ENCODE measurements at regions not wholly inside any gene's neighbourhood (a gene's known extent, or its start where the extent isn't known, plus 50 kb on each side); places are given as distances from the start of the nearest gene placed in this dataset.

GRCh38 chr11:34564406-34564805 is 50.8 kb upstream of the ELF5 start:
- no peak for DNase-seq
- in situ Hi-C loops (cut with MboI; ENCODE audit: low pct_unique_long_range_greater_than_20kb, low sequenced_read_pairs), result no loop called here

GRCh38 chr11:34564807-34565241 is 51.2 kb upstream of the ELF5 start:
- in situ Hi-C loops (cut with MboI; ENCODE audit: low pct_unique_long_range_greater_than_20kb, low sequenced_read_pairs), result no loop called here
- no peak for DNase-seq

GRCh38 chr11:34565417-34566207 is 52.0 kb upstream of the ELF5 start:
- DNase-seq, result peak; percentile 34
- in situ Hi-C loops (cut with MboI; ENCODE audit: low pct_unique_long_range_greater_than_20kb, low sequenced_read_pairs), result no loop called here

DNA sequence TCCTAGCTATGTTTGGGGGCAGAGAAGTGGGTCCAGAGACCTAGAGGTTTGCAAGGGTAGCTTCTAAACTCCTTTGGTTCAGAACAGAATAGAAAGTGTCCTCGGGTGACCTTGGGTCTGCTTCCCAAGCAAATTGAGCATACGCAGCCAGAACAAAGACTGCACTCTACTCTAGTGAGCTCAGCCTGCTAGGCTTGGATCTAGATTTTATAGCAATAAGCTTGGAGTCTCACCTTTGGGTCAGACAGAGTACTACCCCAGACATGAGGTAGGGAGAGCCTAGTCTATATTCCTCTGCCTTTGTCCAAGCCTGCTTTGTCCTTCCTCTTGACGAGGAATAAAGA is 52.6 kb upstream of the ELF5 start:
- in situ Hi-C loops (cut with MboI; ENCODE audit: low pct_unique_long_range_greater_than_20kb, low sequenced_read_pairs), result no loop called here
- DNase-seq, result no peak

DNA sequence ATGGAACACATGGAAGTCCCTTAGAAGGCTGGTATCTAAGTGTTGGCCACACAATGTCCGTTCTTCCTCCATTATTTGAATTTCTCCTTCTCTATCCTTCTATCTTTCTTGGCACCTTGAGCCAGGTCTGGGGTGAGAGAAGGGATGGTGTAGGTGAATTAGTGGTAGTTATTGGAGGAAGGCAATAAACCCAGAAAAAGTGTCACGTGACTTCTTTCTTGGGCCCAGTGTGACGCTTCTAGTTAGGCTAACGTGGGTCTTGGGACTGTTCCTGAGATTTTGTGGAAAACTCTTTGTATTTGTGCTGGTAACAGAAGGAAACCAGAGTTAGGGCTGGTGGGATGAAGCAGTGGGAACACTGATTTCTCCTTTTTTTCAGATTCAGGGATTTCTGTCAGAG is 53.1 kb upstream of the ELF5 start:
- in situ Hi-C loops (cut with MboI; ENCODE audit: low pct_unique_long_range_greater_than_20kb, low sequenced_read_pairs), result no loop called here
- DNase-seq, result no peak

GRCh38 chr11:34567733-34568132 is 53.2 kb upstream of the EHF start:
- in situ Hi-C loops (cut with MboI; ENCODE audit: low pct_unique_long_range_greater_than_20kb, low sequenced_read_pairs), result no loop called here
- DNase-seq, result no peak

DNA sequence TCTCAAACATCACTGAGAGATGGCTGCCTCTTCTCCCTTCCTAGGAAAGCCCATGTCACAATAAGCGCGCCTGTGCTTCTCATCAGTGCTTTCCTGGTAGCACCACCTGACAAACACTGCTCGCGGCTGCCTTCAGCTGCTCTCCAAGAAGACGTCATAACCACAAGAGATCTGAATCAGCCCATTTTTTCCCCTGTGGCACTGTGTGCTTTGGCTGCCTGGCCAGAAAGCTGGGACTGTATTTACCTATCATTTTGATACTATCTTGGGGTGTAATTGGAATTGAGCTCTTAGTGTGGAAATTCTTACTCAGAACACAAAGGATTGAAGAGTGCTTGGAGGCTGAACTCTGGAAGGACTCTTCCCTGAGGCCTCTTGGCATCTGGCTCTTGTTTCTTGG is 50.3 kb upstream of the EHF start:
- no peak for DNase-seq

More for the DNA sequence above, 50.3 kb upstream of the EHF start:
- in situ Hi-C loops (cut with MboI; ENCODE audit: low pct_unique_long_range_greater_than_20kb, low sequenced_read_pairs), result no loop called here

Measured in KBM-7 (cell line).